ENCODE measurements at regions not wholly inside any gene's neighbourhood (a gene's known extent, or its start where the extent isn't known, plus 50 kb on each side); places are given as distances from the start of the nearest gene placed in this dataset.
"Not testable (repeated sequence)": the region's sequence is repeated elsewhere in the genome, so short reads cannot be mapped to it uniquely, and the experiment has no call there.

- TF ChIP-seq EZH2phosphoT487 (IDR thresholded peaks at IDR 0.05; ENCODE audit: low read depth); CTCF (IDR thresholded peaks at IDR 0.05; ENCODE audit: low read depth, low read length): not testable (repeated sequence)
These were observed 70.8 kb upstream of the CTNNA1 start for GRCh38 chr5:138682462-138682861.

Data from OCI-LY3 (cell line).